ENCODE measurements at regions not wholly inside any gene's neighbourhood (a gene's known extent, or its start where the extent isn't known, plus 50 kb on each side); places are given as distances from the start of the nearest gene placed in this dataset.

DNA sequence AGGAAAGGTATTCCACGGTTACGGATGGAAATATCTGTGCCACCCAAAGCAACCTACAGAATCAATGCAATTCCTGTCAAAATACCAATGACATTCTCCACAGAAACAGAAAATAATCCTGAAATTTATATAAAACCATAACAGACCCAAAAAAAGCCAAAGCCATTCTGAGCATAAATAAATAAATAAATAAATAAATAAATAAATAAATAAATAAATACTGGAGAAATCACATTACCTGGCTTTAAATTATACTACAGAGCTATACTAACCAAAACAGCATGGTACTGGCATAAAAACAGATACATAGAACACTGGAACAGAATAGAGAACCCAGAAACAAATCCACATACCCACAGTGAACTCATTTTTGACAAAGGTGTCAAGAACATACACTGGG, 191.9 kb upstream of the DUSP10 start:
- no peak overlapping the region for H3K9ac ChIP-seq (ENCODE audit: low read length)
- RAD21 ChIA-PET (ENCODE audit: low non-redundant PET in 1 of 2, low total read pairs in 2 of 2, uncharacterized antibody in 2 of 2, unreplicated experiment in 2 of 2) = no interaction called here
- no TSS peak for BruUV-seq (replicated peaks)
- no peaks in the 10 kb centered on the region for H3K27me3 ChIP-seq (ENCODE audit: insufficient read depth, low read length)
- H3K4me2 ChIP-seq (ENCODE audit: low read length) = no peak overlapping the region
- ATAC-seq (no peak), DNase-seq (ENCODE audit: low read depth, low spot score) (no peak)
- H3K4me3 ChIP-seq (replicated peaks in 1 of 2; ENCODE audit: low read depth in 1 of 2, low read length in 2 of 2) = no peak overlapping the region
- H3K27ac ChIP-seq (ENCODE audit: low read depth, low read length) = no peak overlapping the region
- H2AFZ ChIP-seq (ENCODE audit: low read depth, low read length, poor library complexity, severe bottlenecking) = no peak overlapping the region
- H3K36me3 ChIP-seq (ENCODE audit: control insufficient read depth in 1 of 2, insufficient read depth in 2 of 2, low read length in 2 of 2) = no peaks in the 10 kb centered on the region
- no peaks in the 10 kb centered on the region for H4K20me1 ChIP-seq (ENCODE audit: insufficient read depth)
- H3K4me1 ChIP-seq (ENCODE audit: control insufficient read depth in 1 of 2, insufficient read depth in 2 of 2, low read length in 2 of 2) = no peaks in the 10 kb centered on the region
- H3K9me3 ChIP-seq (ENCODE audit: control insufficient read depth in 1 of 2, insufficient read depth in 1 of 2, low read depth in 1 of 2, low read length in 2 of 2) = no peaks in the 10 kb centered on the region
- POLR2A ChIA-PET = no interaction called here
- H3K9me2 ChIP-seq (ENCODE audit: insufficient read depth) = no peaks in the 10 kb centered on the region
- no peaks in the 10 kb centered on the region for H3K79me2 ChIP-seq (ENCODE audit: insufficient read depth, low read length)
- CTCF ChIA-PET = no interaction called here
- intact Hi-C loops (cut with micrococcal nuclease) = no loop called here
- TF ChIP-seq CTCF (IDR thresholded peaks at IDR 0.05 in 2 of 3, conservative IDR thresholded peaks at IDR 0.05 in 1 of 3; ENCODE audit: borderline replicate concordance in 1 of 3, insufficient read depth in 1 of 3, low read depth in 2 of 3, low read length in 2 of 3) (no peak), TCF7L2 (IDR thresholded peaks at IDR 0.05; ENCODE audit: borderline replicate concordance, extremely low read depth, insufficient read depth, insufficient read length) (no peak)

DNA sequence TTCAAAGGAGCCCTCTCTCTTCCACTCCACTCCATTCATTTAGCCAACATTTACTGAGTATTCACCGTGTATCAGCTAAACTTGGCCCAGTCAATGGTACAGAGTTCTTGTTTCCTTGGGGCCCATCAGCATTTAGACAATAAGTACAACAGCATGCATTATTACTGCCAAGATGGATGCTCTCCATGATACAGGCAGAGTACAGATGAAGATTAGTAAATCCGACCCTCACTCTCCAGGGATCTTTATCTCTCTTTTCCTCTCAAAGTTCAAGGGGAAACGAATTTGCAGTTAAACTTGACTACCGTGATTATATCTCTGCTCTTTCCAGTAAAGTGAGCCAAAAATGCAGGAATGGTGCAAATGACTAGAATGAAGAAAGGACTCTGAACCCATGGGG, 184.6 kb upstream of the DUSP10 start:
- no peak overlapping the region for H2AFZ ChIP-seq (ENCODE audit: low read depth, low read length, poor library complexity, severe bottlenecking)
- no TSS peak for BruUV-seq (replicated peaks)
- H3K4me3 ChIP-seq (replicated peaks in 1 of 2; ENCODE audit: low read depth in 1 of 2, low read length in 2 of 2) = no peak overlapping the region
- ATAC-seq = no peak
- H3K4me2 ChIP-seq (ENCODE audit: low read length) = no peak overlapping the region
- intact Hi-C loops (cut with micrococcal nuclease) = no loop called here
- H3K9ac ChIP-seq (ENCODE audit: low read length) = no peak overlapping the region
- H3K9me2 ChIP-seq (ENCODE audit: insufficient read depth) = no peaks in the 10 kb centered on the region
- no peaks in the 10 kb centered on the region for H3K9me3 ChIP-seq (ENCODE audit: control insufficient read depth in 1 of 2, insufficient read depth in 1 of 2, low read depth in 1 of 2, low read length in 2 of 2)
- no peaks in the 10 kb centered on the region for H4K20me1 ChIP-seq (ENCODE audit: insufficient read depth)
- ChIA-PET POLR2A (no interaction called here), RAD21 (ENCODE audit: low non-redundant PET in 1 of 2, low total read pairs in 2 of 2, uncharacterized antibody in 2 of 2, unreplicated experiment in 2 of 2) (no interaction called here), CTCF (no interaction called here)
- no peak overlapping the region for H3K27ac ChIP-seq (ENCODE audit: low read depth, low read length)
- no peaks in the 10 kb centered on the region for H3K36me3 ChIP-seq (ENCODE audit: control insufficient read depth in 1 of 2, insufficient read depth in 2 of 2, low read length in 2 of 2)
- H3K79me2 ChIP-seq (ENCODE audit: insufficient read depth, low read length) = no peaks in the 10 kb centered on the region
- DNase-seq (ENCODE audit: low read depth, low spot score) = no peak
- H3K27me3 ChIP-seq (ENCODE audit: insufficient read depth, low read length) = no peaks in the 10 kb centered on the region
- H3K4me1 ChIP-seq (ENCODE audit: control insufficient read depth in 1 of 2, insufficient read depth in 2 of 2, low read length in 2 of 2) = no peaks in the 10 kb centered on the region
- no peak for TF ChIP-seq POLR2AphosphoS5 (IDR thresholded peaks at IDR 0.05; ENCODE audit: low read depth, low read length)
- no peak for TF ChIP-seq RAD21 (IDR thresholded peaks at IDR 0.05; ENCODE audit: low read depth)
- no peak for TF ChIP-seq SRF (IDR thresholded peaks at IDR 0.05; ENCODE audit: low read depth)
- TF ChIP-seq CBX3 (IDR thresholded peaks at IDR 0.05; ENCODE audit: low read depth) = no peak
- no peak for TF ChIP-seq ZBTB33 (IDR thresholded peaks at IDR 0.05; ENCODE audit: extremely low read depth, insufficient replicate concordance, low read length)
- TF ChIP-seq, protein P1, sequence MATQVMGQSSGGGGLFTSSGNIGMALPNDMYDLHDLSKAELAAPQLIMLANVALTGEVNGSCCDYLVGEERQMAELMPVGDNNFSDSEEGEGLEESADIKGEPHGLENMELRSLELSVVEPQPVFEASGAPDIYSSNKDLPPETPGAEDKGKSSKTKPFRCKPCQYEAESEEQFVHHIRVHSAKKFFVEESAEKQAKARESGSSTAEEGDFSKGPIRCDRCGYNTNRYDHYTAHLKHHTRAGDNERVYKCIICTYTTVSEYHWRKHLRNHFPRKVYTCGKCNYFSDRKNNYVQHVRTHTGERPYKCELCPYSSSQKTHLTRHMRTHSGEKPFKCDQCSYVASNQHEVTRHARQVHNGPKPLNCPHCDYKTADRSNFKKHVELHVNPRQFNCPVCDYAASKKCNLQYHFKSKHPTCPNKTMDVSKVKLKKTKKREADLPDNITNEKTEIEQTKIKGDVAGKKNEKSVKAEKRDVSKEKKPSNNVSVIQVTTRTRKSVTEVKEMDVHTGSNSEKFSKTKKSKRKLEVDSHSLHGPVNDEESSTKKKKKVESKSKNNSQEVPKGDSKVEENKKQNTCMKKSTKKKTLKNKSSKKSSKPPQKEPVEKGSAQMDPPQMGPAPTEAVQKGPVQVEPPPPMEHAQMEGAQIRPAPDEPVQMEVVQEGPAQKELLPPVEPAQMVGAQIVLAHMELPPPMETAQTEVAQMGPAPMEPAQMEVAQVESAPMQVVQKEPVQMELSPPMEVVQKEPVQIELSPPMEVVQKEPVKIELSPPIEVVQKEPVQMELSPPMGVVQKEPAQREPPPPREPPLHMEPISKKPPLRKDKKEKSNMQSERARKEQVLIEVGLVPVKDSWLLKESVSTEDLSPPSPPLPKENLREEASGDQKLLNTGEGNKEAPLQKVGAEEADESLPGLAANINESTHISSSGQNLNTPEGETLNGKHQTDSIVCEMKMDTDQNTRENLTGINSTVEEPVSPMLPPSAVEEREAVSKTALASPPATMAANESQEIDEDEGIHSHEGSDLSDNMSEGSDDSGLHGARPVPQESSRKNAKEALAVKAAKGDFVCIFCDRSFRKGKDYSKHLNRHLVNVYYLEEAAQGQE (IDR thresholded peaks at IDR 0.05; ENCODE audit: low read depth) = no peak
- TF ChIP-seq SIN3A (IDR thresholded peaks at IDR 0.05; ENCODE audit: low read depth) = no peak
- TF ChIP-seq JUND (IDR thresholded peaks at IDR 0.05) = no peak
- TF ChIP-seq EZH2 (IDR thresholded peaks at IDR 0.05) = no peak
- no peak for TF ChIP-seq ATF3 (IDR thresholded peaks at IDR 0.05)
- TF ChIP-seq FOSL1 (IDR thresholded peaks at IDR 0.05; ENCODE audit: low read depth) = no peak
- TF ChIP-seq ELF1 (IDR thresholded peaks at IDR 0.05; ENCODE audit: borderline replicate concordance, low read depth) = no peak
- no peak for TF ChIP-seq TCF7L2 (IDR thresholded peaks at IDR 0.05; ENCODE audit: borderline replicate concordance, extremely low read depth, insufficient read depth, insufficient read length)

Data from HCT116 (cell line).